ENCODE measurements at regions not wholly inside any gene's neighbourhood (a gene's known extent, or its start where the extent isn't known, plus 50 kb on each side); places are given as distances from the start of the nearest gene placed in this dataset.

DNA sequence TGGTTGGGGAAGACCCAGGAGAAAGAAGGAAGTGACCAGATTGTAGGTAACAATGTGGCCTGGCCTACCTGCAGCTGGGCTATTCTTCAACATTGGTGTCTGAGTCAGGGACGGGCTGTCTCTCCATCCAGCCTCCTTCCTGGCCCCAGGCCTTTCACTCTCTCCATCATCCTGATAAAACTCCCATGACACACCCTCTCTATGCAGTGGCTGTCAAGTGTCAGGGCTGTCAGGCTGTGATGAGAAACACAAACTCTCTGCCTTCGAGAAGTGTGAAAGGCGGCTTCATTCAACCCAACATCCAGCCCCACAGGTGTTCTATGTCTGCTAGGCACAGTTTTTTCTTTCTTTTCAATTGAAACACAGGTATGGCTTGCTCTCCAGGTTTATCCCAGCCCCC is 153.3 kb upstream of the VSTM2B start (continued):
- TF ChIP-seq TBP (IDR thresholded peaks at IDR 0.05; ENCODE audit: low read depth, low read length) (no peak), NRF1 (IDR thresholded peaks at IDR 0.05; ENCODE audit: low read depth, low read length) (no peak), TAF1 (IDR thresholded peaks at IDR 0.05; ENCODE audit: low read depth, low read length) (no peak), SP4 (IDR thresholded peaks at IDR 0.05; ENCODE audit: low read length) (no peak), TCF12 (IDR thresholded peaks at IDR 0.05; ENCODE audit: low read depth, low read length) (no peak)
